T-helper 1 cell treated with Interleukin-12 subunit alpha and Interleukin-12 subunit beta and Interleukin-4 antibody, amounts not matched to agents 30 ng/mL and 1 ng/mL, for 36 hours (primary cell): ENCODE measurements at regions not wholly inside any gene's neighbourhood (a gene's known extent, or its start where the extent isn't known, plus 50 kb on each side); places are given as distances from the start of the nearest gene placed in this dataset.

ENCODE experiments used
- intact Hi-C: fragments of 100-400 bp; cut with micrococcal nuclease; formaldehyde crosslinking; loops from one replicate; pipeline ENCODE4 v1.15.1; 2024

- intact Hi-C loops = no loop called here
These were observed 1164.9 kb downstream of the DNAJB9 start for GRCh38 chr7:109734601-109735000.

- intact Hi-C loops = no loop called here
These were observed 1166.2 kb downstream of the DNAJB9 start for GRCh38 chr7:109735881-109736280.

- intact Hi-C loops = no loop called here
These were observed 1176.2 kb downstream of the DNAJB9 start for GRCh38 chr7:109745677-109746410.

- intact Hi-C loops = no loop called here
These were observed 1181.6 kb downstream of the DNAJB9 start for GRCh38 chr7:109751241-109751640.

- intact Hi-C loops = no loop called here
These were observed 1182.4 kb downstream of the DNAJB9 start for GRCh38 chr7:109752068-109752467.

GRCh38 chr7:109757713-109758112 lies 1188.0 kb downstream of the DNAJB9 start:
- intact Hi-C loops = no loop called here

- intact Hi-C loops = no loop called here
These were observed 1193.9 kb downstream of the DNAJB9 start for GRCh38 chr7:109763611-109764010.

- intact Hi-C loops = no loop called here
These were observed 1202.5 kb downstream of the DNAJB9 start for GRCh38 chr7:109772161-109772560.

GRCh38 chr7:109782806-109783205 lies 1213.1 kb downstream of the DNAJB9 start:
- intact Hi-C loops = no loop called here

GRCh38 chr7:109806548-109806947 lies 1236.9 kb downstream of the DNAJB9 start:
- intact Hi-C loops = no loop called here

GRCh38 chr7:109821156-109821555 lies 1251.5 kb downstream of the DNAJB9 start:
- intact Hi-C loops = loop anchor here (10.0 kb wide), 1 partner anchor 1206 kb away; no protein-coding TSS in a partner anchor

GRCh38 chr7:109834851-109835250 lies 1256.1 kb upstream of the LRRN3 start:
- intact Hi-C loops = no loop called here

GRCh38 chr7:109835577-109835976 lies 1255.3 kb upstream of the LRRN3 start:
- intact Hi-C loops = no loop called here

- intact Hi-C loops = no loop called here
These were observed 1254.9 kb upstream of the LRRN3 start for GRCh38 chr7:109836016-109836415.

GRCh38 chr7:109842386-109842785 lies 1248.5 kb upstream of the LRRN3 start:
- intact Hi-C loops = no loop called here

- intact Hi-C loops = loop anchor here (1.0 kb wide), 3 partner anchors 1254 to 1886 kb away; no protein-coding TSS in a partner anchor
These were observed 1246.6 kb upstream of the LRRN3 start for GRCh38 chr7:109844362-109844761.

- intact Hi-C loops = no loop called here
These were observed 1226.7 kb upstream of the LRRN3 start for GRCh38 chr7:109864230-109864629.

GRCh38 chr7:109868215-109868860 lies 1222.6 kb upstream of the LRRN3 start:
- intact Hi-C loops = no loop called here

- intact Hi-C loops = no loop called here
These were observed 1217.6 kb upstream of the LRRN3 start for GRCh38 chr7:109873296-109873695.

- intact Hi-C loops = no loop called here
These were observed 1211.6 kb upstream of the LRRN3 start for GRCh38 chr7:109879287-109879828.

- intact Hi-C loops = no loop called here
These were observed 1200.3 kb upstream of the LRRN3 start for GRCh38 chr7:109890622-109891021.

- intact Hi-C loops = no loop called here
These were observed 1197.7 kb upstream of the LRRN3 start for GRCh38 chr7:109893231-109893630.

GRCh38 chr7:109895536-109895935 lies 1195.4 kb upstream of the LRRN3 start:
- intact Hi-C loops = no loop called here
